HG03139 (cell line): ENCODE measurements at regions not wholly inside any gene's neighbourhood (a gene's known extent, or its start where the extent isn't known, plus 50 kb on each side); places are given as distances from the start of the nearest gene placed in this dataset.

Experiments
- ATAC-seq: cut with Tn5 transposase; IDR thresholded peaks from one replicate; pipeline ENCODE4 v1.9.1; 2021; ENCODE audit not compliant: unreplicated experiment

GRCh38 chr4:137090951-137091350 is 441.3 kb downstream of the PCDH18 start:
- no peak for ATAC-seq

GRCh38 chr4:137083571-137084135 is 448.6 kb downstream of the PCDH18 start:
- ATAC-seq, result no peak

- ATAC-seq, result no peak
These were observed 450.2 kb downstream of the PCDH18 start for GRCh38 chr4:137082061-137082460.

GRCh38 chr4:137076908-137077307 is 455.4 kb downstream of the PCDH18 start:
- no peak for ATAC-seq

GRCh38 chr4:137075586-137075985 is 456.7 kb downstream of the PCDH18 start:
- no peak for ATAC-seq

GRCh38 chr4:137070614-137071013 is 461.7 kb downstream of the PCDH18 start:
- no peak for ATAC-seq

GRCh38 chr4:137069473-137069872 is 462.8 kb downstream of the PCDH18 start:
- ATAC-seq, result no peak

GRCh38 chr4:137067735-137068134 is 464.6 kb downstream of the PCDH18 start:
- ATAC-seq, result no peak

- ATAC-seq, result no peak
These were observed 467.0 kb downstream of the PCDH18 start for GRCh38 chr4:137065311-137065710.

- ATAC-seq, result no peak
These were observed 468.3 kb downstream of the PCDH18 start for GRCh38 chr4:137063961-137064360.

- no peak for ATAC-seq
These were observed 489.1 kb downstream of the PCDH18 start for GRCh38 chr4:137043184-137043583.

GRCh38 chr4:137039370-137039769 is 492.9 kb downstream of the PCDH18 start:
- ATAC-seq, result no peak

GRCh38 chr4:137032222-137032621 is 500.1 kb downstream of the PCDH18 start:
- ATAC-seq, result no peak

GRCh38 chr4:137029026-137029425 is 503.3 kb downstream of the PCDH18 start:
- no peak for ATAC-seq

- no peak for ATAC-seq
These were observed 506.7 kb downstream of the PCDH18 start for GRCh38 chr4:137025484-137026059.

GRCh38 chr4:137015426-137016409 is 516.6 kb downstream of the PCDH18 start:
- ATAC-seq, result no peak

GRCh38 chr4:137000432-137000831 is 531.9 kb downstream of the PCDH18 start:
- no peak for ATAC-seq

GRCh38 chr4:136992032-136992431 is 540.3 kb downstream of the PCDH18 start:
- no peak for ATAC-seq

- no peak for ATAC-seq
These were observed 546.6 kb downstream of the PCDH18 start for GRCh38 chr4:136985683-136986082.

GRCh38 chr4:136967069-136967468 is 565.2 kb downstream of the PCDH18 start:
- no peak for ATAC-seq

- no peak for ATAC-seq
These were observed 566.8 kb downstream of the PCDH18 start for GRCh38 chr4:136965478-136965877.

GRCh38 chr4:136962868-136963267 is 569.4 kb downstream of the PCDH18 start:
- ATAC-seq, result no peak
